Islet precursor cell (in vitro differentiated cells): ENCODE measurements at regions not wholly inside any gene's neighbourhood (a gene's known extent, or its start where the extent isn't known, plus 50 kb on each side); places are given as distances from the start of the nearest gene placed in this dataset.

ENCODE experiments used
- DNase-seq: peaks from one replicate; pipeline ENCODE4 v3.0.0-alpha.2; 2018

GRCh38 chr5:4204276-4205141, 608.9 kb downstream of the IRX1 start:
- DNase-seq = no peak

DNA sequence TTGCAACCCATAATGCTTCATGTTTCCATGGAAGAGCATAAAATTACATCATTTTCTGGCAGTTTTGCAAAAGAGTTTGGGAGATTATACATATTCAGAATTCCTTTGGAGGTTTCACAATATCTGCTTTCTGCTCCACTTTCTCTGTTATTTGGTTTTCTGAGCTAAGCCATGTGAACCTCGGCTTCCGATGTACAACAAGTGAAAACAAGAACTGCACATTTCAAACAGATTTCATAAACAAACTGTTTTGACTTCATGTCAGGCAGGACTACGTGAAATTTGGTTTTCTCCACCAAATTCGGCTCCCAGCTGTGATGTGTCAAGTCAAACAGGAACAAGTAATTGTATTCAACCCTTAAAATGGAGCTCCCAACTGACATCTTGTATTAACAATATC, 609.8 kb downstream of the IRX1 start:
- DNase-seq = no peak

DNA sequence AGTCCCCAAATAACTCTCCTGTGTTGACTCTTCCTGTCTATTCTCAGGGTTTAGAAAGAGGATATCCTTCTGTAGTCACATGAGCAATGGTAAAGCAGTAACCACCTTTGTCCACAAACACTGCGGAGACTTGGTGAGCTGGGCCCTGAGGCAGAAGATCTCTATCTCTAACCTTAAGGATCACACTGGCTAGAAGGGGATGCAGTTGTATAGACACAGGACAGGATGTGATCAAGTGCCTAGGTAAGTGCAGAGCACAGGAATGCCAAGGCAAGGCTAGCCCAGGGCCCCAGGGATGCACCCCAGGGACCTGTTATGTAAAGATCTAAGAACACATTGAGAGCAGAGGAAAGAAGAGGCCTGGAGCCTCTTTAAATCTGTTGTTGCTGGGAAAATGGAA, 610.5 kb downstream of the IRX1 start:
- DNase-seq = peak; percentile 62

DNA sequence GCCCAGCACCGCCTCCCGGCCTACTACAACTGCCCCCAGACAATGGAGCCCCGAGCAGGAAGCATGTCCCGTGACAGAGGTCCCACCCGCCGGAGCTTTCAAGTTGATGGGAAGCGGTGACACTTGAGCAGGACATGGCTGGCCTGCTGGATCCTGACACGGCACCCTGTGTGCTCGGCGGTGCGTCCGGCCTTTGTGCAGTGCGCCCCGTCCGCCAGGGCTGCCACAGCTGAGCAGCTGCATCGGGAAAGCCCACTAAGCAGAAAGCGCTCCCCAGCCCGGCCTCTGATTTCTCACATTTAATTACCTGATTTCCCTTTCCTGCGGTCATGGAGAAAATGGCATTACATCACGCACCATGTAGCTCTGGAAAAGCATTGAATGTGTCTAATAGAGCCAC, 611.9 kb downstream of the IRX1 start:
- no peak for DNase-seq

DNA sequence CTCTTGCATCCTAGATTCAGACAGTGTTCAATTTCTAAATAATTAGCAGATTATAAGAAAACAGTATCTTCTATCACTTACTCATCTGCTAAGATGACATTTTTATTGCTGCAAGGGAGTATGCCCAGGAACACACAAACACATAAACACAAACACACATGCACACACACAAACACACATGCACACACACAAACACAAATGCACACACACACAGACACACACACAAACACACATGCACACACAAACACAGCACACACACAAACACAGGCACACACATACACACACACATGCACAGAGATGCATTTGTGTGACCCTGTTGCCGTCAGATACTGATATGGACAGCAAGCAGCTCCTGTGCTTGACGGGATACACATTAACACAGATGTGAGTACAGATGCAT, 612.9 kb downstream of the IRX1 start:
- no peak for DNase-seq

- DNase-seq = no peak
Measured at GRCh38 chr5:4208996-4209395, 613.4 kb downstream of the IRX1 start.

DNA sequence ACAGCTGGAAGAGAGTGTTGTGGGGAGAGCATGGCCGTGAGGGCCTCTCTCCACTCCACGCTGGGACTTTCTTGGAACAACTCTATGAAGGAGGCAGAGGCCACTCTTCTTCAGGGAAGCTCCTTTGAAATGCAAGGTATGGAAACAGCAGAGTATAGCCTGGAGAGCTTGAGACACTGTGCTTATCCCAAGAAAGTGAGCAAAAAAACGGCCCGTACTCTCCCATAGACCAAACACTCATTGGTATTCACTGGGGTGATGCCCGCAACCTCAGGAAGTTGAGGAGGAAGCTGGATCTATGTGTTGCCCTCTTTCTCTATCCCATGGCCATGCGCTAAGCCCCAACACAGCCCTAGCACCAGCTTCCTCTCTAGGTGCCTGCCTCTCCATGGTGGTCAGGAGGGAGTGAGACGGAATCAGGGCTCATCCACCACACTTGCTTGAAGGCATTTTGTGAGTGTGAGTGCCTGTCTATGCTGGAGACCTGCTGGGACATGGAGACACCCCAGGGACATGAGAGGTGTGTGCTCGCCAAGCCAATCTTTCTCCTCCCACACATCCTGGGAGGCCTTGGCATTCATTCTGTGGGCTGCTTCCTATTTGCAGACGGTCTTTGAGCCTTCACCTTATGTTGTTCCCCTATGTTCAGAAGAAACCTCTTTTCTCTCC, 616.6 kb downstream of the IRX1 start:
- no peak for DNase-seq

DNA sequence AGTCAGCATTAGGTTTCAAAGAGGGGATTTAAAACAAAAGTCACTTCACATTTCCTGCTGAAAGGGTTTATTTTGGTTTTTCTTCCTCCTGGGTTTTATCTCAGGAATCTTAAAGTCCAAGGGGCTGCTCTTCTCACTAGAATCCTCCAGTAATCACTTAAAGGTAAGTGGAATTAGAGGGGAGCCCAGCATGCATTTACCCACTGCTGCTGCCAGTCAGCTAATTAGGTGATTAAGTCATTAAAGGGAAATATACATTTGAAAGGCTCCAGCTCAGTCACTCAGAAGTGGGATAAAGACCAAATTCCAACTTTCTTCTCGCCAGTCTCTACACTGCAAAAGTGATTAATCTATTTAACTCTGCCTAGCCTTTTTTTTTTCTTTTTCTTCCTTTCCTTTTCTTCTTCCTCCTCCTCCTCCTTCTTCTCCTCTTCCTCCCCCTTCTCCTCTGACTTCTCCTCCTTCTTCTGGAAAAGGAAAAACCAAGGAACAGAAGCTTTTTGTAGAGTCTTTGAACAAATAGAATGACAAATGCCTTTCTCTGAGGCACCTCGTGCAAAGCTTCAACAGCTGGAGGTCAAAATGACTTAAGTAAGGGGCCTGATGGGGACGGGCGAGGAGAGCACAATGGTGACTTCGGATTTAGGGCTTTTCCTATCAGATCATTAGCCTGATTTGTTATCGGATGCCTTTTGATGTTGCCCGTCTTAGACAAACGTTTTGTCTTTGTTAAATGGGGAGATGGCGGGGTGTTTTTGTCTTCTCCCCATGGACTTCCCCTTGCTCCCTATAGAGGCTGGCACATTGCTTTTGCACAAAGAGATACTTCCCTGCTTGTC, 617.6 kb downstream of the IRX1 start:
- DNase-seq = no peak

GRCh38 chr5:4215143-4215542, 619.5 kb downstream of the IRX1 start:
- DNase-seq = no peak

- DNase-seq = no peak
Measured at GRCh38 chr5:4216142-4216541, 620.5 kb downstream of the IRX1 start.

GRCh38 chr5:4220016-4220415, 624.4 kb downstream of the IRX1 start:
- DNase-seq = no peak

- no peak for DNase-seq
Measured at GRCh38 chr5:4221048-4221447, 625.4 kb downstream of the IRX1 start.

DNA sequence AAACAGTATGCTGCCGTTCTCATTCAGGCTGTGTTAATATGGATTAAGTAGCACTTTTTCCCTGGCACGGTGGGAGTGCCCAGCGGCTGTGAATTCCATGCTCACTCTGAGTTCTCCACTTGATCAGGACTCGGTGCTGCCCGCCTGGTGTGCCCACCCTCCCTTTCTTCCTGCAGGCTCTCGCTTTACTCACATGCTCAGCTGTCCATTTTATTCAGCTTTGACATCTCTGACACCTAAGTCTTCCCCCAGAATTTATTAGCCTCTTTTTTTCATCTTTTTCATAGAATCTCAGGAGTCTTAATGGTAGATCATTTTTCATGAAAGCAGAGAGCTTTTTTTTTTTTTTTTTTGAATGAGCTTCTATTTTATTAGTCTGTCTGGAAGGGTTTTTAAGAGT, 626.5 kb downstream of the IRX1 start:
- DNase-seq = no peak

DNA sequence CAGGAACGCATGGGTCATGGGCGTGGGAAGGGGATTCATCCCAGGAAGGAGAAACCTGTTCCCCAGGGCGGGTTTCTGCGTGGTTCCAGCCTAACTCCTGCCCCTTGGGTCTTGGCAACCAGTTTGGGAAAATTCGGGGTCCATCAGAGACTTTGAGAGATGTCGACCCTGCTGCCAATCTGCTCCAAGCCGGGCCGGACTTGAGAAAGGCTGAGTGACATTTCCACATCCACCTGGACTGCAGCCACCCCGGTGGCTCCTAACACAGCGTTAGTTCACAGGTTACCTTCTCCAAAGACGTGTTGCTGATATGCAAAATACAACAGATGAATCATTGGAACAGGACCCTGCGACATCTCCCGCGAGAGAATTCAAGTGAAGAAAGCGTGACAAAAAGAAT, 627.2 kb downstream of the IRX1 start:
- no peak for DNase-seq

DNA sequence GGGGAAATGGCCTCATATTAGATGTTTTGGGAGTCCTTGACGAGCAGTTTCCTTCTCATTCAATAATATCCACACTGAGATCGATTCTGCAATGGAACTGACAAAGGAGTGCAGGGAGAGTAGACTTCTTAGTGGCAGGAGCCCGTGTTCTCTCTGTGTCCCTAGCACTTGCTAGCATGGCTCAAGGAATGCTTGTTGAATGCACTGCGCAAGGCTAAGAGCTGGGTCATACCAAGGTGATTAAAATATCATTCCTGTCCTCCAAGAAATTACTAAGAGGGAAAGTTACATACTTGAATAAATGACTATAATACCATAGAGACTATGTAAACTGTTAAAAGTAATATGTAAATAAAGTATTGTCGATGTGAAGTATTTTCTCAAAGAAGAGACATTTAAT, 630.1 kb downstream of the IRX1 start:
- no peak for DNase-seq

DNA sequence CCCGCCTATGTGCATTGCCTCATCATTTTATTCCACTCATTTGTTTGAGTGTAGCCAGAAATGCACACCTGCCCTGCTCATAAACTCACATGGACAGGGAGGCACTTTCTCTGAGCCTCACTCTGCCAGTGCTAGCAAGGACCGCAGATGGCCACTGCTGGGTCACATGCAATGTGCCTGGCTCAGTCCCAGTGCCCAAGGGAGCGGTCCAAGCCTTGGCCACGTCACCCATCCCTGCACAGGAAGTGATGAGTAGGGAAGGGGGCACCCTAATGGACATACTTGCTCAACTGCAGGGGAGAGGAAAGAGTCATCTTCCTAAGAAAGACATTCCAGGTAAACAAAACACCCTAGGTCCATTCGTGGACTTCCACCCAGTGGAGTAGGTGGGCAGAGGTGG, 630.9 kb downstream of the IRX1 start:
- DNase-seq = no peak

DNA sequence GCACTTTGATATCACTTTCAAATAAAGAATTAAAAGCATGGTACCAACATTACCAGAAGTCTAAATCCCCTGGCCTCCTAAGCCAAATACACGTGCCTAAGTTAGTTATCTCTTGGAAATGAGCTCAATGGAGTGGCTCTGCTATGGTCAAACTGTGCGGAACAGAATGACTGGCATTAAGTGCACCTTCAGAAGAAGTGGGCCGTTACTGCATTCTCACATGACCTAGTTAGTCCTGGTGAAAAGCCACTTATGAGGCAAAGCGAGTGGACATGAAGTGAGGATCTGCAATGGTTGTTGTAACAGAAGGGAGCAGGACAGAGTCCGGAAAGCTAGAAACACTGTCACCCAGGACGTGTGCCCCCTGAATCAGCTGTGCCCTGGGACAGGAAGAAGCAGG, 633.1 kb downstream of the IRX1 start:
- no peak for DNase-seq

GRCh38 chr5:4229414-4230292, 634.0 kb downstream of the IRX1 start:
- no peak for DNase-seq

- DNase-seq = no peak
Measured at GRCh38 chr5:4230471-4230785, 634.8 kb downstream of the IRX1 start.

GRCh38 chr5:4230786-4231641, 635.4 kb downstream of the IRX1 start:
- no peak for DNase-seq

GRCh38 chr5:4232084-4232483, 636.5 kb downstream of the IRX1 start:
- no peak for DNase-seq

GRCh38 chr5:4233671-4234070, 638.0 kb downstream of the IRX1 start:
- no peak for DNase-seq
